ENCODE measurements at regions not wholly inside any gene's neighbourhood (a gene's known extent, or its start where the extent isn't known, plus 50 kb on each side); places are given as distances from the start of the nearest gene placed in this dataset.

GRCh38 chr3:155009217-155009616, 70.9 kb upstream of the MME start:
- Histone ChIP-seq H3K36me3 (ENCODE audit: control insufficient read depth, low read depth, low read length) (no peaks in the 10 kb centered on the region), H3K27me3 (ENCODE audit: control insufficient read depth, insufficient read depth, low read length) (no peaks in the 10 kb centered on the region), H3K4me3 (ENCODE audit: low read length) (no peak overlapping the region), H3K4me1 (ENCODE audit: control insufficient read depth, low read depth, low read length) (no peaks in the 10 kb centered on the region), H3K27ac (ENCODE audit: low read length) (no peak overlapping the region), H3K9me3 (ENCODE audit: control insufficient read depth, low read depth, low read length) (no peaks in the 10 kb centered on the region), H3K9ac (ENCODE audit: low read length) (no peak overlapping the region)

- Histone ChIP-seq H3K9ac (ENCODE audit: low read length) (no peak overlapping the region), H3K27ac (ENCODE audit: low read length) (no peak overlapping the region), H3K36me3 (ENCODE audit: control insufficient read depth, low read depth, low read length) (no peaks in the 10 kb centered on the region), H3K4me1 (ENCODE audit: control insufficient read depth, low read depth, low read length) (no peaks in the 10 kb centered on the region), H3K9me3 (ENCODE audit: control insufficient read depth, low read depth, low read length) (no peaks in the 10 kb centered on the region), H3K4me3 (ENCODE audit: low read length) (no peak overlapping the region), H3K27me3 (ENCODE audit: control insufficient read depth, insufficient read depth, low read length) (no peaks in the 10 kb centered on the region)
These were observed 72.4 kb upstream of the MME start for GRCh38 chr3:155007729-155008128.

GRCh38 chr3:155001289-155002010, 78.7 kb upstream of the MME start:
- no peak overlapping the region for H3K4me3 ChIP-seq (ENCODE audit: low read length)
- no peaks in the 10 kb centered on the region for H3K9me3 ChIP-seq (ENCODE audit: control insufficient read depth, low read depth, low read length)
- no peak overlapping the region for H3K9ac ChIP-seq (ENCODE audit: low read length)
- no peak overlapping the region for H3K27ac ChIP-seq (ENCODE audit: low read length)
- no peaks in the 10 kb centered on the region for H3K36me3 ChIP-seq (ENCODE audit: control insufficient read depth, low read depth, low read length)
- H3K4me1 ChIP-seq (ENCODE audit: control insufficient read depth, low read depth, low read length), result no peaks in the 10 kb centered on the region
- no peaks in the 10 kb centered on the region for H3K27me3 ChIP-seq (ENCODE audit: control insufficient read depth, insufficient read depth, low read length)

GRCh38 chr3:154992655-154993054, 87.5 kb upstream of the MME start:
- H3K36me3 ChIP-seq (ENCODE audit: control insufficient read depth, low read depth, low read length), result no peaks in the 10 kb centered on the region
- peaks cover 6% of the 10 kb centered on the region for H3K4me1 ChIP-seq (ENCODE audit: control insufficient read depth, low read depth, low read length)
- no peaks in the 10 kb centered on the region for H3K9me3 ChIP-seq (ENCODE audit: control insufficient read depth, low read depth, low read length)
- H3K4me3 ChIP-seq (ENCODE audit: low read length), result no peak overlapping the region
- H3K27me3 ChIP-seq (ENCODE audit: control insufficient read depth, insufficient read depth, low read length), result no peaks in the 10 kb centered on the region
- H3K9ac ChIP-seq (ENCODE audit: low read length), result no peak overlapping the region
- H3K27ac ChIP-seq (ENCODE audit: low read length), result no peak overlapping the region

GRCh38 chr3:154990543-154990942, 89.6 kb upstream of the MME start:
- H3K27me3 ChIP-seq (ENCODE audit: control insufficient read depth, insufficient read depth, low read length), result no peaks in the 10 kb centered on the region
- no peak overlapping the region for H3K9ac ChIP-seq (ENCODE audit: low read length)
- no peaks in the 10 kb centered on the region for H3K9me3 ChIP-seq (ENCODE audit: control insufficient read depth, low read depth, low read length)
- peaks cover 6% of the 10 kb centered on the region for H3K4me1 ChIP-seq (ENCODE audit: control insufficient read depth, low read depth, low read length)
- H3K36me3 ChIP-seq (ENCODE audit: control insufficient read depth, low read depth, low read length), result no peaks in the 10 kb centered on the region
- H3K4me3 ChIP-seq (ENCODE audit: low read length), result no peak overlapping the region
- no peak overlapping the region for H3K27ac ChIP-seq (ENCODE audit: low read length)

- H3K36me3 ChIP-seq (ENCODE audit: control insufficient read depth, low read depth, low read length), result no peaks in the 10 kb centered on the region
- no peak overlapping the region for H3K27ac ChIP-seq (ENCODE audit: low read length)
- H3K4me1 ChIP-seq (ENCODE audit: control insufficient read depth, low read depth, low read length), result no peaks in the 10 kb centered on the region
- no peaks in the 10 kb centered on the region for H3K9me3 ChIP-seq (ENCODE audit: control insufficient read depth, low read depth, low read length)
- no peak overlapping the region for H3K9ac ChIP-seq (ENCODE audit: low read length)
- H3K4me3 ChIP-seq (ENCODE audit: low read length), result no peak overlapping the region
- H3K27me3 ChIP-seq (ENCODE audit: control insufficient read depth, insufficient read depth, low read length), result no peaks in the 10 kb centered on the region
These were observed 92.3 kb upstream of the MME start for GRCh38 chr3:154987846-154988245.

GRCh38 chr3:154981664-154982063, 98.5 kb upstream of the MME start:
- Histone ChIP-seq H3K9ac (ENCODE audit: low read length) (no peak overlapping the region), H3K27ac (ENCODE audit: low read length) (no peak overlapping the region), H3K36me3 (ENCODE audit: control insufficient read depth, low read depth, low read length) (no peaks in the 10 kb centered on the region), H3K4me3 (ENCODE audit: low read length) (no peak overlapping the region), H3K9me3 (ENCODE audit: control insufficient read depth, low read depth, low read length) (no peaks in the 10 kb centered on the region), H3K4me1 (ENCODE audit: control insufficient read depth, low read depth, low read length) (no peaks in the 10 kb centered on the region), H3K27me3 (ENCODE audit: control insufficient read depth, insufficient read depth, low read length) (no peaks in the 10 kb centered on the region)

GRCh38 chr3:154981201-154981600, 98.9 kb upstream of the MME start:
- Histone ChIP-seq H3K36me3 (ENCODE audit: control insufficient read depth, low read depth, low read length) (no peaks in the 10 kb centered on the region), H3K4me3 (ENCODE audit: low read length) (no peak overlapping the region), H3K9me3 (ENCODE audit: control insufficient read depth, low read depth, low read length) (no peaks in the 10 kb centered on the region), H3K4me1 (ENCODE audit: control insufficient read depth, low read depth, low read length) (no peaks in the 10 kb centered on the region), H3K27ac (ENCODE audit: low read length) (no peak overlapping the region), H3K9ac (ENCODE audit: low read length) (no peak overlapping the region), H3K27me3 (ENCODE audit: control insufficient read depth, insufficient read depth, low read length) (no peaks in the 10 kb centered on the region)

GRCh38 chr3:154979331-154979730, 100.8 kb upstream of the MME start:
- no peaks in the 10 kb centered on the region for H3K27me3 ChIP-seq (ENCODE audit: control insufficient read depth, insufficient read depth, low read length)
- no peaks in the 10 kb centered on the region for H3K9me3 ChIP-seq (ENCODE audit: control insufficient read depth, low read depth, low read length)
- H3K27ac ChIP-seq (ENCODE audit: low read length), result no peak overlapping the region
- H3K36me3 ChIP-seq (ENCODE audit: control insufficient read depth, low read depth, low read length), result no peaks in the 10 kb centered on the region
- H3K4me1 ChIP-seq (ENCODE audit: control insufficient read depth, low read depth, low read length), result no peaks in the 10 kb centered on the region
- no peak overlapping the region for H3K4me3 ChIP-seq (ENCODE audit: low read length)
- H3K9ac ChIP-seq (ENCODE audit: low read length), result no peak overlapping the region

GRCh38 chr3:154977666-154978065, 102.5 kb upstream of the MME start:
- Histone ChIP-seq H3K27me3 (ENCODE audit: control insufficient read depth, insufficient read depth, low read length) (no peaks in the 10 kb centered on the region), H3K9me3 (ENCODE audit: control insufficient read depth, low read depth, low read length) (no peaks in the 10 kb centered on the region), H3K36me3 (ENCODE audit: control insufficient read depth, low read depth, low read length) (no peaks in the 10 kb centered on the region), H3K9ac (ENCODE audit: low read length) (no peak overlapping the region), H3K4me3 (ENCODE audit: low read length) (no peak overlapping the region), H3K4me1 (ENCODE audit: control insufficient read depth, low read depth, low read length) (no peaks in the 10 kb centered on the region), H3K27ac (ENCODE audit: low read length) (no peak overlapping the region)

- no peaks in the 10 kb centered on the region for H3K27me3 ChIP-seq (ENCODE audit: control insufficient read depth, insufficient read depth, low read length)
- no peaks in the 10 kb centered on the region for H3K36me3 ChIP-seq (ENCODE audit: control insufficient read depth, low read depth, low read length)
- H3K4me3 ChIP-seq (ENCODE audit: low read length), result no peak overlapping the region
- H3K9me3 ChIP-seq (ENCODE audit: control insufficient read depth, low read depth, low read length), result no peaks in the 10 kb centered on the region
- H3K4me1 ChIP-seq (ENCODE audit: control insufficient read depth, low read depth, low read length), result no peaks in the 10 kb centered on the region
- no peak overlapping the region for H3K27ac ChIP-seq (ENCODE audit: low read length)
- H3K9ac ChIP-seq (ENCODE audit: low read length), result no peak overlapping the region
These were observed 103.8 kb upstream of the MME start for GRCh38 chr3:154976072-154976983.

GRCh38 chr3:154973851-154974250, 106.3 kb upstream of the MME start:
- no peak overlapping the region for H3K4me3 ChIP-seq (ENCODE audit: low read length)
- no peaks in the 10 kb centered on the region for H3K9me3 ChIP-seq (ENCODE audit: control insufficient read depth, low read depth, low read length)
- H3K4me1 ChIP-seq (ENCODE audit: control insufficient read depth, low read depth, low read length), result no peaks in the 10 kb centered on the region
- no peaks in the 10 kb centered on the region for H3K36me3 ChIP-seq (ENCODE audit: control insufficient read depth, low read depth, low read length)
- H3K27me3 ChIP-seq (ENCODE audit: control insufficient read depth, insufficient read depth, low read length), result no peaks in the 10 kb centered on the region
- H3K27ac ChIP-seq (ENCODE audit: low read length), result no peak overlapping the region
- no peak overlapping the region for H3K9ac ChIP-seq (ENCODE audit: low read length)

Data from iPS-18a (cell line).